GM18502 (cell line): ENCODE measurements at regions not wholly inside any gene's neighbourhood (a gene's known extent, or its start where the extent isn't known, plus 50 kb on each side); places are given as distances from the start of the nearest gene placed in this dataset.

Experiments used
- ATAC-seq: cut with Tn5 transposase; IDR thresholded peaks from one replicate; pipeline ENCODE4 v1.9.1; 2021; ENCODE audit warnings: mild to moderate bottlenecking; ENCODE audit not compliant: unreplicated experiment, poor library complexity

DNA sequence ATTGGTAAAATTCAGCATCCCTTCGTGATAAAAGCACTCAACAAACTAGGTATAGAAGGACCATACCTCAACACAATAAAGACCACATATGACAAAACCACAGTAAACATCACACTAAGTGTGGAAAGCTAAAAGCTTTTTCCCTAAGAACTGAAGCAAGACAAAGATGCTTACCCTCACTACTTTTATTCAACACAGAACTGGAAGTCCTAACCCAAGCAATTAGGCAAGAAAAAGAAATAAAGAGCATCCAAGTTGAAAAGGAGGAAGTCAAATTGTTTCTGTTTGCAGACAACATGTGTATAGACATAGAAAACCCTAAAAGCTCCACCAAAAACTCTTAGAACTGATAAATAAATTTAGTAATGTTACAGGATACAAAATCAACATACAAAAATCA, 271.7 kb downstream of the RBM43 start:
- no peak for ATAC-seq

DNA sequence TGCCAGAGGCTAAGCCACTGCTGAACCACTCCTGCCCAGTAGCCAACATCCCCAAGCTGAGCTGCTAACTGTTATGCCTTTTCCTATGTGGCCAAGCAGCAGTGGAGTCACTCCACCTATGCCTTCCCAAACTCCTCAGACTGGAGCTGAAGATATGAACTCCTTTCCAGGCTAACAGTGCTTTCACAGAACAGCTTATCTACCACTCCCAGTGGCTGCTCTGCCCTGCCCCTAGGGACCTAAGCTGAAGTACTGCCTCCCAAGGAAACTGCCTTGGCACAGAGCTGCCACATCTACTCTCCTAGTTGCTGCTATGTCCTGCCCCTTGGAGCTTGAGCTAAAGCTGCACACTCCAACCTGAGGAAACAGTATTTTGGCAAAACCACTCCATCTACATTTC, 275.9 kb downstream of the RBM43 start:
- no peak for ATAC-seq

DNA sequence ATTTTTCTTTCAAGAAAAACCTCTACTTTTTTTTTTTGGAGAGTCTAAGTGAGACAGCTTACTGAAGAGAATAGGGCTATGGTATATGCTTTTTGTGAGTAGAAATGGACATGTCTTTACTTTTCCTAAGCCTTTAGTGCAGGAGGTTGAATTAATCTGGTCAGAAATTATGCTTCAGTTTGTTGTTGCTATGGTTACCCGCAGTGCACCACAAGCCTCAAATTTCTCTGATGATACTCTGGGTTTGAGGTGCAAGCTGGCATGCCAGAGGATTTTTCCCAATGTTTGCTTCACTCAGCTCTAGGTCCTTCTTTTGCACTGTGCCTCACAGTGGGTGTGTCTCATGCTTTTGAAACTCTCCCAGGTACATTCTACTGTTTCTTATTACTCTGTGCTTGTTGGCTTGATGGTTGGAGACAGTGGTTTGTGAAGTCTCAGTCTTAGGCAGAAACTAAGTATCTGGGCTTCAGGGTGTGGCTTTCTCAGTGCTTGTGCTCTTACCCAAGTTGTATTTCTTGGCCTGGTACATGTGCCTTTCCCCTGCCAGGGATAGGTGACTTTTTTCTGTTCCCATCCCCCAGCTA, 278.3 kb downstream of the RBM43 start:
- ATAC-seq = no peak

DNA sequence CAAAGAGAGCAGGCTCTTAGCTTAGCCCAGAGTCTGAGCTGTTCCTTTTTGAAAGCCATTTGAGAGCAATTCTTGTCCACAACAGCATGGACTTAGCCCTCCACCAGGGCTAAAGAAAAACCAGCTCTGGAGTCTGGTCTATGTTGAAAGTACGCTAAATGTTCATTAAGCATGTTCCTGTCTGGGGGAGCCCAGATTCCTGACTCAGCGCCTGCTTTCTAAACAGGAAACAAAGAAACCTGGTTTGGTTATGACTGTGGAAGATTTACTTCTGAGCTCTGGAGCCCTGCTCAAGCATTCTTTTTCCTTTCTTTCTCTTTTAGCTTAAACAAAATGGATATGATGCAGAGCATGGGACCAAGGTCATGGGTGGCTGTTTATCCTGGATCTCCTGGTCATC, 279.8 kb downstream of the RBM43 start:
- ATAC-seq = peak; percentile 57

GRCh38 chr2:150978053-150978452, 283.6 kb downstream of the RBM43 start:
- ATAC-seq = no peak

DNA sequence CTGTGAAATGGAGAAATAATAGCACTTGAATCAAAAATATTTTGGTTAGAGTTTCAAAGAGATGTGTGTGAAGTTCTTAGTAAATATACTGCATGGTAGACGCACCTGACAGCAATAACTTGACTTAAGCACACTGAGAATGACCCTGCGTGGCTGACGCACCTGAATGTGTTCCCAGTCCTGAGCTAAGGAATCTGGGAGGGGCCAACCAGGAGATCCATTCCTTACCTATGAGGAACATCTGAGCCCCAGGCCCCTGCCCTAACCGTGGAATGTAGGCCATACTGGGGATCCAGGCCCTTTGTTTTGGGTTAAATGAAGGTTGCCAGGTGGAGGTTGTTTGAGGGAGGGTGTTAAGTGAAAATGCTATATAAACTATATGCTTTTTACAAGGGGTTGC, 284.4 kb downstream of the RBM43 start:
- ATAC-seq = no peak

DNA sequence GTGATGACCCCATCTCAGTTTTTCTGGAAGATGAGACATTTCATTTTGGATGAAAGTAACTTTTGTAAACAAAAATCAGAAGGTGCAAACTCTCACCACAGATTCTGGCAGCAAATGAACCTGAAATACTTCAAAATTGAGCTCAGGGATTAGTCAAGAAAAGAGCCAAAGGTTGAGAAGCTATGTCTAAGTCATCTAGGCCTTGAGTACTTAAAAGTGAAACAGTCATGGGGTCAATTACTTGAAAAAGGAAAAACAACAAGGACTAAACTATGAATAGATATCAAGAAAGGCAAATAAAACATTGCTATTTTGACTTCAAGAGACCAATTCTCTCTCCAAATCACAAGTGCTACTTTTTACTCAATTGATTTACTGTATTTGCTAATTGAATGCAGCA, 285.1 kb downstream of the RBM43 start:
- no peak for ATAC-seq

- no peak for ATAC-seq
These were observed 286.8 kb downstream of the RBM43 start for GRCh38 chr2:150974864-150975263.

- no peak for ATAC-seq
These were observed 287.4 kb downstream of the RBM43 start for GRCh38 chr2:150974234-150974633.

- ATAC-seq = no peak
These were observed 289.8 kb downstream of the RBM43 start for GRCh38 chr2:150971910-150972309.

- ATAC-seq = no peak
These were observed 298.3 kb downstream of the RBM43 start for GRCh38 chr2:150963336-150963735.

GRCh38 chr2:150955231-150955630, 306.4 kb downstream of the RBM43 start:
- ATAC-seq = no peak

GRCh38 chr2:150946831-150947230, 314.8 kb downstream of the RBM43 start:
- no peak for ATAC-seq

DNA sequence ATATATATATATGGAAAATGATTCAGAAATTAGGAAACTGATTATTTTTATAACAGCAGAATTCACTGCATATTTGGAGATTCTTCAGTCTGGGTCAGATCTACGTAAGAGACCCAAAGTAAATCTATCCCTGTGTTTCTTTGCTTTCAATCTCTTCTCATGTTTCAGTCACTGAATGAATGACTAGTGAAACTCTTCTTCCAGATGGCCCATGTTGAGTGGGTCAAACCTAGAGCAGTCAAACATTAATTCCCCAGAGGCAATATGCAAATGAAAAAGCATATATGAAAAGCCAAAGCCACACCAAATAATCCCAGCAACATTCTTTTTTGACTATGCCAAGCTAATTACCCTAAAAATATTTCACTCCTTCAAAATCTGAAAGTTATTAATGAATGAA, 317.3 kb downstream of the RBM43 start:
- ATAC-seq = no peak

DNA sequence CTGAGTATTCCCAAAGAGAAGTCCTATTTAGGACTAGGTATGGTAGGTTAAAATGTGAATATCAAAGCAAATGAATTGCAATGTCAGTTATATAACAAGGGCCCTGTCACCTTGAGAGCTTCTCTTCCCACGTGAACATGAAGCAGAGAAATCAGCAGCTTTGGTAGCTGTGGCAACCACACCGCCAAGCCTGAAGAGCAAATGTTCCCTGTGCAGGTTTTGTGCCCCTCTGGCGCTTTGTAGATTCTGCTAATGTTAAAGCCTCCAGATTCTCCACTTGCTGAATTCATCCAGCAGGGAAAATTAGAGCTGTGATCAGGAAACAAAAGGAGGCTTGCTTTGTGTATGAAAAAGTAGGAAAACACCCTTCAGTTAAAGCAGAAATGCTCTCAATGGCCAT, 322.6 kb downstream of the RBM43 start:
- no peak for ATAC-seq

DNA sequence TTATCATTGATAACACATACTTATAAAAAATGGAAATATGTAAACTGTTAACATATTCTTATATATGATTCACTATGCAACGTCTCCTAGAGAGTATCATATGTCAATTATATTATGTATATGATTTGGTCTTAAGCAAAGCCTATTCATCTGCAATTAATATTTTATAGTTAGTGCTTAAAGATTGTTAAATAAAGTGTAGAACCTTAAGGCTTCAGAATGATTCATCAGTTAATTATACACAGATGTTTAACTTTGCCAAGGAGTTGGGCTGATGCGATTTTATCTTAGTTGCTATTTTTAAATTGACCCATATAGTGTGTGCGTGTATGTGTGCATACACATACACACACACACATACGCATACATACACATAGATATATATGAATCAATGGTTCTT, 323.1 kb downstream of the RBM43 start:
- no peak for ATAC-seq

GRCh38 chr2:150937030-150937429, 324.6 kb downstream of the RBM43 start:
- ATAC-seq = no peak

DNA sequence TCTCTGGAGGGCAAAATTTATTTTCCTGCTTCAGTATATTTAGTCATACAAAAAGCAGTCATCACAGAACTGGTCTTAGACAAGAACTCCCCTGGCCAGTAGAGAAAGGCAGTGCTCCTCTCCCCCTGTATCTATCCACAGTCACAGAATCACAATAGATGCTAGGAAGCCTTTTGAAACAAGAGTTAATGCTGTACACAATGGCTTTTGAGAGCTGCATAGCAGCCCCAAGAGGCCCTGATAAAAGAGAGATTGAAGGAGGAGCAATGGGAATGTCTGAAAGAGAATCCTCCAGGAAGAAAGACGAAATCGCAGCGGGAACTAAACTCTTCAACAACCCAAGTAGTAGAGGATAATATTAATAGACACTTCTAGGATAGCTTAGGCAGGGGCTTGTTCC, 330.2 kb downstream of the RBM43 start:
- no peak for ATAC-seq

DNA sequence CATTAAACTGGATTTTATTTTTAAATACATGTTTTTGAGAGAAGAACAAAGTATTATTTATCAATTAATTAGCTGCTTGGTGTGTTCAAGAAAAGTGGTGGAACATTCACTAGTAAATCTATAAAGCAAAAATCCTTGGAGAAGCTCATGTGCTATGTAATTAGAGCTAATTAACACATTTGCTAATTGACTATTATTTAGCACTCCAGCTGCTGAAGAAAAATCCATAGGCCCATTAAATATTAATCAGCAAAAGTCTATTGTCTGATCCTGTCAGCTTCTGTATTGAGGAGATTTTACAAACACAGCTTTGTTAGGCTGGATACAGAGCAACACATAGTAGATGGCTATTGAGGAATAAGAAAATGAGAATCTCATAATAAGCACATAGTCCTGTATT, 336.1 kb downstream of the RBM43 start:
- ATAC-seq = no peak

DNA sequence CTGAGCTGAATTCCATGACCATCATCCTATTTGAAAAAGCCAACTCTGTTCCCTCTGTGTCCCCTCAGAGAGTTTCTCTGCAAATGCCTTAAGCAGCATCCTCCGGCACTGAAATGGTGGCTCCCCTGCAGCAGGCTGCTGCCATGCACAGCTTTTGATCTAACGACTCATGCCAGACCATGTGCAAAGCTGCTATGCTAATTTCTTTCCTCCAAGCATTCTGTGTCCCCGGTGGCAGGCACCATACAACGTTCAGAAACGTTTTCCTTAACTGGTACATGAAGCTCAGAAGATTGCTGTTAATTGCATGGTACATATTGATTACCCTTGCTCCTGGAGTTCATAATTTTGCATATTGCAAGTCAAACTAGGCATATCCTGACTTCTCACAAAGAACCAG, 336.8 kb downstream of the RBM43 start:
- ATAC-seq = no peak

DNA sequence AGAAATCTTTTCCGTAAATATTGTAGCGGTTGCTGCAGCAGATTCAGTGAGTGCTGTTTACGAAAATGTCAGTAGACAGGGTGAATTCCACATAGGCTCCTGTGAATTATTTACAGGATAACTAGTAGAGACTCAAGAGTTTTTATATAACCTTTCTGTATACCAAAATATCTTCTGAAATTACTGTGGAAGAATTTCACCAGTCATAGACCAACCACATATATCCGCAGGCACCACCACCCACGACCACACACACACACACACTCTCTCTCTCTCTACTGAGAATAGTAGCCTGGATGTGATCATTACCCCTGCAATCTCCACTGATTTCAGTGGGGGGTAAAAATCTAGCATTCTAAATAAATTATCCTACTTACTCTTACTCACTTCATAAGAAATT, 341.8 kb downstream of the RBM43 start:
- no peak for ATAC-seq

- ATAC-seq = no peak
These were observed 343.5 kb downstream of the RBM43 start for GRCh38 chr2:150917961-150918713.
